Prostate gland (tissue), 2 donors: ENCODE measurements at regions not wholly inside any gene's neighbourhood (a gene's known extent, or its start where the extent isn't known, plus 50 kb on each side); places are given as distances from the start of the nearest gene placed in this dataset.

ENCODE experiments used
- DNase-seq: peaks from one replicate; pipeline ENCODE4 v3.0.0-alpha.2; 2019; ENCODE audit warnings: low spot score
- H3K27ac ChIP-seq, 2 donors: fragments of 200-600 bp; sonication (generic); 2 replicates each; pipeline ENCODE4 v1.5.1; 2017 to 2019
- H3K27me3 ChIP-seq: fragments of 200-600 bp; sonication (generic); replicated peaks from 2 replicates; pipeline ENCODE4 v1.5.1; 2019; ENCODE audit not compliant: insufficient read depth
- H3K36me3 ChIP-seq, 2 donors: fragments of 200-600 bp; sonication (generic); 1 replicate in 1 of 2; 2 replicates in 1 of 2; pipeline versions ENCODE4 v1.5.1 to v1.8.1; 2017 to 2019
- H3K4me1 ChIP-seq: fragments of 200-600 bp; sonication (generic); replicated peaks from 2 replicates; pipeline ENCODE4 v1.5.1; 2019
- H3K4me3 ChIP-seq, 2 donors: fragments of 200-600 bp; sonication (generic); 2 replicates each; pipeline ENCODE4 v1.5.1; 2017 to 2019
- H3K9me3 ChIP-seq: fragments of 200-600 bp; sonication (generic); 2 replicates; pipeline ENCODE4 v1.5.1; 2017
- POLR2A ChIP-seq: fragments of 450-650 bp; IDR thresholded peaks from one replicate; pipeline ENCODE4 v1.6.1; 2016; ENCODE audit warnings: antibody characterized with exemption, mild to moderate bottlenecking
- POLR2AphosphoS5 ChIP-seq: sonication (generic); formaldehyde crosslinking; IDR thresholded peaks from one replicate; pipeline ENCODE4 v1.6.1; 2017; ENCODE audit warnings: antibody characterized with exemption
- WGBS: methylation state at CpG from one replicate; pipeline ENCODE4 v1.1.5; 2018; 5-methylcytosine and 5-hydroxymethylcytosine counted together
- intact Hi-C: fragments of 100-400 bp; cut with DNase I; formaldehyde crosslinking; loops from one replicate; pipeline ENCODE4 v1.14.2; 2022
- TF ChIP-seq, protein P1 (sequence below), 4 experiments: fragments of 200-600 bp in 2 of 4; fragments of 450-650 bp in 2 of 4; sonication (generic) in 2 of 4; IDR thresholded peaks; 1 replicate in 3 of 4; 2 replicates in 1 of 4; pipeline ENCODE4 v1.5.1; 2016 to 2019; ENCODE audit warnings: antibody characterized with exemption in 4 of 4, mild to moderate bottlenecking in 2 of 4, moderate library complexity in 2 of 4

GRCh38 chr11:112377946-112378345 lies 117.3 kb upstream of the PLET1 start:
- intact Hi-C loops = no loop called here
- Histone ChIP-seq H3K27me3 (no peaks in the 10 kb centered on the region), H3K36me3 (no peaks in the 10 kb centered on the region), H3K9me3 (no peaks in the 10 kb centered on the region), H3K4me1 (no peaks in the 10 kb centered on the region), H3K4me3 (no peak overlapping the region), H3K27ac (no peak overlapping the region)
- TF ChIP-seq, protein P1, sequence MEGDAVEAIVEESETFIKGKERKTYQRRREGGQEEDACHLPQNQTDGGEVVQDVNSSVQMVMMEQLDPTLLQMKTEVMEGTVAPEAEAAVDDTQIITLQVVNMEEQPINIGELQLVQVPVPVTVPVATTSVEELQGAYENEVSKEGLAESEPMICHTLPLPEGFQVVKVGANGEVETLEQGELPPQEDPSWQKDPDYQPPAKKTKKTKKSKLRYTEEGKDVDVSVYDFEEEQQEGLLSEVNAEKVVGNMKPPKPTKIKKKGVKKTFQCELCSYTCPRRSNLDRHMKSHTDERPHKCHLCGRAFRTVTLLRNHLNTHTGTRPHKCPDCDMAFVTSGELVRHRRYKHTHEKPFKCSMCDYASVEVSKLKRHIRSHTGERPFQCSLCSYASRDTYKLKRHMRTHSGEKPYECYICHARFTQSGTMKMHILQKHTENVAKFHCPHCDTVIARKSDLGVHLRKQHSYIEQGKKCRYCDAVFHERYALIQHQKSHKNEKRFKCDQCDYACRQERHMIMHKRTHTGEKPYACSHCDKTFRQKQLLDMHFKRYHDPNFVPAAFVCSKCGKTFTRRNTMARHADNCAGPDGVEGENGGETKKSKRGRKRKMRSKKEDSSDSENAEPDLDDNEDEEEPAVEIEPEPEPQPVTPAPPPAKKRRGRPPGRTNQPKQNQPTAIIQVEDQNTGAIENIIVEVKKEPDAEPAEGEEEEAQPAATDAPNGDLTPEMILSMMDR (IDR thresholded peaks at IDR 0.05) = no peak
- TF ChIP-seq POLR2A (no peak), POLR2AphosphoS5 (no peak)
- WGBS = 90% methylated on average over 4 of the region's 4 CpGs
- no peak for DNase-seq

DNA sequence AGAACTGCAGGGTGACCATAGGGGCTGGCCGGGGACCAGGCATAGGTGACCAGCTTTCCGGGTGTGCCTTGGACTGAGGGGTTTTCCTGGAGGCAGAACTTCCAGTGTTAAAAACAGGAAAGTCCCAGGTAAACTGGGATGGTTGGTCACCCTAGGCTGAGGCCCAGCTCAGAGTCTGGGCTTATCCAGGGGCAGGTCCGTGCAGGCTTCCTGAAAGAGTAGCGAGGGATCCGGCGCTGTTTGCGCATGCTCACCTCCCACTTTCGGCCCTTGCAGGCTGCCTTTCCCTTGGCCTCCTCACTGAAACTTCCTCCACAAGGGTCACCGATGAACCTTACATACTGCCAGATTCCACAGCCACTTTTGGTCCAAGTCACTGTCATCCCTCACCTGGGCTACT lies 119.8 kb upstream of the PLET1 start:
- 80% methylated on average over 9 of the region's 9 CpGs for WGBS
- TF ChIP-seq POLR2AphosphoS5 = no peak
- TF ChIP-seq POLR2A = no peak
- TF ChIP-seq, protein P1 (IDR thresholded peaks at IDR 0.05) = no peak
- Histone ChIP-seq H3K27ac (no peak overlapping the region), H3K36me3 (no peaks in the 10 kb centered on the region), H3K4me1 (no peaks in the 10 kb centered on the region), H3K4me3 (no peak overlapping the region), H3K9me3 (no peaks in the 10 kb centered on the region), H3K27me3 (no peaks in the 10 kb centered on the region)
- intact Hi-C loops = no loop called here
- no peak for DNase-seq

- H3K27me3 ChIP-seq = no peaks in the 10 kb centered on the region
- 60% methylated on average over 5 of the region's 5 CpGs for WGBS
- H3K27ac ChIP-seq = no peak overlapping the region
- H3K4me3 ChIP-seq = no peak overlapping the region
- no peaks in the 10 kb centered on the region for H3K36me3 ChIP-seq
- intact Hi-C loops = no loop called here
- TF ChIP-seq POLR2A (no peak), POLR2AphosphoS5 (no peak)
- TF ChIP-seq, protein P1 (IDR thresholded peaks at IDR 0.05) = no peak
- DNase-seq = no peak
- no peaks in the 10 kb centered on the region for H3K4me1 ChIP-seq
- no peaks in the 10 kb centered on the region for H3K9me3 ChIP-seq
Observed at GRCh38 chr11:112381578-112381977, 120.9 kb upstream of the PLET1 start.

DNA sequence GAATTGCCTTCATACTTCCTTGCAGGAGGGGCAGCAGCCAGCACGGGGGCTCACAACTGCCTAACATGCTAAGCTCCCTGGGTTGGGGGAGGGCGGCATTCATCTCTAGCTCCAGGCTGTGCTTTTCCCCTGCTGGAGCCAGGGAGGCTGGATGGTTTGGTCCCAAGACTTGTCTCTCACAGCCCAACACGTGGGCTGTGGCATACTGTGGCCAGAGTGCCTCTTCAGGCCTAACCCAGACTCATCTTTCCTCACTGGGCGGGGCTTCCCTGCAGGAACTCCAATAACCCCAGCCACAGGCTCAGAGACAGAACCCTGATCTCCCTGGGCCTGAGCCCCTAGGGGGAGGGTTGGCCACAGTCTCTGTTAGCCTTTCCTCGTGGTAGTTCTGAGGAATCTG lies 121.9 kb upstream of the PLET1 start:
- H3K27ac ChIP-seq = no peak overlapping the region
- H3K27me3 ChIP-seq = no peaks in the 10 kb centered on the region
- TF ChIP-seq, protein P1 (IDR thresholded peaks at IDR 0.05) = no peak
- no peak for TF ChIP-seq POLR2A
- TF ChIP-seq POLR2AphosphoS5 = no peak
- intact Hi-C loops = no loop called here
- no peaks in the 10 kb centered on the region for H3K4me1 ChIP-seq
- H3K36me3 ChIP-seq = no peaks in the 10 kb centered on the region
- no peak overlapping the region for H3K4me3 ChIP-seq
- no peaks in the 10 kb centered on the region for H3K9me3 ChIP-seq
- WGBS = 76% methylated on average over 5 of the region's 5 CpGs
- no peak for DNase-seq

- no peak for TF ChIP-seq POLR2A
- TF ChIP-seq POLR2AphosphoS5 = no peak
- TF ChIP-seq, protein P1 (IDR thresholded peaks at IDR 0.05) = no peak
- intact Hi-C loops = no loop called here
- Histone ChIP-seq H3K9me3 (no peaks in the 10 kb centered on the region), H3K4me3 (no peak overlapping the region), H3K36me3 (no peaks in the 10 kb centered on the region), H3K27me3 (no peaks in the 10 kb centered on the region), H3K27ac (no peak overlapping the region), H3K4me1 (no peaks in the 10 kb centered on the region)
- DNase-seq = no peak
Observed at GRCh38 chr11:112388496-112388895, 127.8 kb upstream of the PLET1 start.
